ENCODE measurements at regions not wholly inside any gene's neighbourhood (a gene's known extent, or its start where the extent isn't known, plus 50 kb on each side); places are given as distances from the start of the nearest gene placed in this dataset.

GRCh38 chr17:70562137-70562536 is 392.8 kb downstream of the KCNJ2 start:
- TF ChIP-seq CTCF (IDR thresholded peaks at IDR 0.05) = no peak
- no peak for TF ChIP-seq POLR2A (IDR thresholded peaks at IDR 0.05)
